HepG2 (cell line): ENCODE measurements at regions not wholly inside any gene's neighbourhood (a gene's known extent, or its start where the extent isn't known, plus 50 kb on each side); places are given as distances from the start of the nearest gene placed in this dataset.

ENCODE experiments used
- ATF3 ChIP-seq: sonication (generic); formaldehyde crosslinking; IDR thresholded peaks from 2 replicates; pipeline ENCODE4 v1.4.0; 2020; ENCODE audit warnings: missing genetic modification reagents
- E2F1 ChIP-seq: sonication (generic); formaldehyde crosslinking; IDR thresholded peaks from 2 replicates; pipeline ENCODE4 v1.5.0; 2020; ENCODE audit warnings: missing genetic modification reagents
- EHMT2 ChIP-seq: fragments of 200-600 bp; sonication (generic); IDR thresholded peaks from 2 replicates; pipeline ENCODE4 v1.7.0; 2017; ENCODE audit warnings: antibody characterized with exemption, low read depth, low read length, borderline replicate concordance
- FOSL1 ChIP-seq: sonication (generic); formaldehyde crosslinking; IDR thresholded peaks from 2 replicates; pipeline ENCODE4 v1.9.0; 2021; ENCODE audit warnings: missing genetic modification reagents, borderline replicate concordance
- GRHL1 ChIP-seq: sonication (generic); formaldehyde crosslinking; conservative IDR thresholded peaks from 2 replicates; pipeline ENCODE4 v1.8.0; 2022; ENCODE audit warnings: missing genetic modification reagents
- PRPF4 ChIP-seq: fragments of 200-400 bp; formaldehyde crosslinking; IDR thresholded peaks from 2 replicates; pipeline ENCODE4 v1.6.1; 2016; ENCODE audit warnings: low read length, low read depth; ENCODE audit not compliant: poor library complexity, severe bottlenecking
- RARG ChIP-seq: sonication (generic); formaldehyde crosslinking; IDR thresholded peaks from 2 replicates; pipeline ENCODE4 v1.4.0; 2020; ENCODE audit warnings: low read depth, mild to moderate bottlenecking, missing genetic modification reagents
- REL ChIP-seq: sonication (generic); formaldehyde crosslinking; conservative IDR thresholded peaks from 2 replicates; pipeline ENCODE4 v1.8.0; 2022; ENCODE audit warnings: mild to moderate bottlenecking, missing genetic modification reagents, moderate library complexity
- ZFP91 ChIP-seq: sonication (generic); formaldehyde crosslinking; IDR thresholded peaks from 2 replicates; pipeline ENCODE4 v1.9.0; 2022; ENCODE audit warnings: missing genetic modification reagents, mild to moderate bottlenecking, borderline replicate concordance
- ZNF30 ChIP-seq: sonication (generic); formaldehyde crosslinking; IDR thresholded peaks from 2 replicates; pipeline ENCODE4 v1.5.0; 2020; ENCODE audit warnings: mild to moderate bottlenecking, missing genetic modification reagents
- ZNF430 ChIP-seq: sonication (generic); formaldehyde crosslinking; IDR thresholded peaks from 2 replicates; pipeline ENCODE4 v1.9.0; 2021; ENCODE audit warnings: mild to moderate bottlenecking, missing genetic modification reagents
- ZNF441 ChIP-seq: sonication (generic); formaldehyde crosslinking; IDR thresholded peaks from 2 replicates; pipeline ENCODE4 v1.7.0; 2021; ENCODE audit warnings: missing genetic modification reagents, borderline replicate concordance
- ZNF546 ChIP-seq: sonication (generic); formaldehyde crosslinking; conservative IDR thresholded peaks from 2 replicates; pipeline ENCODE4 v1.8.1; 2023; ENCODE audit warnings: mild to moderate bottlenecking, missing genetic modification reagents
- ZNF556 ChIP-seq: sonication (generic); formaldehyde crosslinking; IDR thresholded peaks from 2 replicates; pipeline ENCODE4 v1.4.0; 2020; ENCODE audit warnings: mild to moderate bottlenecking, missing genetic modification reagents, borderline replicate concordance
- ZNF574 ChIP-seq: sonication (generic); formaldehyde crosslinking; IDR thresholded peaks from 2 replicates; pipeline ENCODE4 v1.4.0; 2020; ENCODE audit warnings: missing genetic modification reagents
- ZNF580 ChIP-seq: IDR thresholded peaks from 2 replicates; pipeline ENCODE4 v1.6.1; 2016; ENCODE audit warnings: low read depth, borderline replicate concordance
- ZNF644 ChIP-seq: IDR thresholded peaks from 2 replicates; pipeline ENCODE4 v1.6.1; 2016; ENCODE audit warnings: low read depth
- ZNF800 ChIP-seq: sonication (generic); formaldehyde crosslinking; IDR thresholded peaks from 2 replicates; pipeline ENCODE4 v1.4.0; 2020; ENCODE audit warnings: missing genetic modification reagents
- ZSCAN22 ChIP-seq: sonication (generic); formaldehyde crosslinking; IDR thresholded peaks from 2 replicates; pipeline ENCODE4 v1.4.0; 2020; ENCODE audit warnings: mild to moderate bottlenecking, missing genetic modification reagents

GRCh38 chr6:137707038-137707589 is 159.9 kb upstream of the TNFAIP3 start (continued):
- TF ChIP-seq ATF3 (0 out of 2 replicates have a peak, but pooled peaks have one; percentile 32), ZNF441 (CRISPR knock-in tag) (no peak), ZFP91 (CRISPR knock-in tag) (no peak), EHMT2 (peak; percentile 92; the same call in 1 of the 2 replicates), REL (no peak), ZNF580 (CRISPR knock-in tag) (peak; percentile 50; the same call in 1 of the 2 replicates), FOSL1 (CRISPR knock-in tag) (peak; percentile 79; the same call in 1 of the 2 replicates), ZSCAN22 (CRISPR knock-in tag) (0 out of 2 replicates have a peak, but pooled peaks have one; percentile 4), ZNF430 (CRISPR knock-in tag) (no peak; the same call in 1 of the 2 replicates), GRHL1 (CRISPR knock-in tag) (no peak), ZNF644 (CRISPR knock-in tag) (peak; percentile 65; the same call in 1 of the 2 replicates), RARG (CRISPR knock-in tag) (no peak), ZNF546 (CRISPR knock-in tag) (no peak), ZNF30 (CRISPR knock-in tag) (no peak), ZNF556 (CRISPR knock-in tag) (no peak), E2F1 (0 out of 2 replicates have a peak, but pooled peaks have one; percentile 2), ZNF800 (CRISPR knock-in tag) (no peak), PRPF4 (no peak), ZNF574 (CRISPR knock-in tag) (peak; percentile 5; the same call in 1 of the 2 replicates)
